ENCODE measurements at regions not wholly inside any gene's neighbourhood (a gene's known extent, or its start where the extent isn't known, plus 50 kb on each side); places are given as distances from the start of the nearest gene placed in this dataset.

DNA sequence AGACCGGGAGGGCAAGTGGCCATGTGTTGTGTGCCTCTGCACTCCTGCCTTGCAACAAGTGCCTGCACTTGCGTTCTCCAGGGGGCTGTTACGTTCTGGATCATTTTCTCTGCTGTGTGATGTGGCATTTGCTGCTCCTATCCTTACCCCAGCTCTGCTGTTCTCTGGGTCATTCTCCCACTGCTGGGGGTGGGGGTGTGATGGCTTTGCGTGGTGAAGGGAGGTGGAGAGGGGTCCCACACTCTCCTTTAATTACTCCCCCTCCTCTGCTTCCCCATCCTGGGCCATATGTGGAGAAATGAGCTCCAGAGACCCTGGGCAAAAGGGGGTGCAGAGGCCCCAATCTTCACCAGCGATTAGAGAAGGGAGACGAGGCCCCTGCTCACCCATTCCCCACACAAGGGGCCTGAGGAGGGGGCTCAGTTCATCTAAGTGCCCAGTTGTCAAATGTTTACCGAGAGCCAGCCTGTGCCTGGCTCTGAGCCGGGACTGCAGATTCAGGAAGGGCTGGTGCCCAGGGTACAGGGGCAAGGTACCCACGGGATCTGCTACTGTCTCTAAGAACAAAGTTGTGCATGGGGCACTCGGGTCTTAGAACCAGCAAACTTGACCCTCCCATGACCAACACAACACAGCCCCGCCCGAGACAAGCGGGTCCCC lies 355.4 kb downstream of the PTPRU start:
- ATAC-seq (no peak), FAIRE-seq (no peak), DNase-seq (ENCODE audit: low spot score) (no peak)
- BruUV-seq (replicated peaks): no TSS peak
- no peaks in the 10 kb centered on the region for H3K79me2 ChIP-seq (ENCODE audit: insufficient read depth, low read length)
- H3K9me3 ChIP-seq (ENCODE audit: low read length): no peaks in the 10 kb centered on the region
- no peaks in the 10 kb centered on the region; a peak in 2 of 5 replicates for H3K27me3 ChIP-seq (ENCODE audit: control insufficient read depth in 1 of 2, insufficient read depth in 2 of 2, low read length in 2 of 2)
- H3K36me3 ChIP-seq (replicated peaks in 1 of 2; ENCODE audit: control insufficient read depth in 1 of 2, insufficient read depth in 2 of 2, low read length in 2 of 2): no peaks in the 10 kb centered on the region
- WGBS (ENCODE audit: low lambda C conversion rate): 2% methylated on average over 6 of the region's 13 CpGs
- no peaks in the 10 kb centered on the region for H3K4me1 ChIP-seq (ENCODE audit: insufficient read depth, low read length)
- ChIA-PET CTCF (ENCODE audit: low intra/inter-chr PET ratio, low total read pairs) (no interaction called here), POLR2A (no interaction called here)
- intact Hi-C loops (cut with micrococcal nuclease; ENCODE audit: unreplicated experiment) (no loop called here), in situ Hi-C loops (cut with HindIII; ENCODE audit: extremely low pct_ligation_motif_present, low pct_unique_long_range_greater_than_20kb) (no loop called here)
- H3K9ac ChIP-seq (ENCODE audit: insufficient read depth, low read depth, low read length): no peak overlapping the region
- no peak overlapping the region for H3K4me2 ChIP-seq (ENCODE audit: low read depth, low read length)
- no peak overlapping the region for H3K27ac ChIP-seq (ENCODE audit: extremely low read length, insufficient read depth, low read length)
- no peak overlapping the region for H3K4me3 ChIP-seq (replicated peaks in 1 of 3; ENCODE audit: insufficient read depth in 1 of 3, low read depth in 2 of 3, low read length in 3 of 3)
- no peak for TF ChIP-seq TARDBP (CRISPR knock-in tag; IDR thresholded peaks at IDR 0.05)
- TF ChIP-seq, protein P1, sequence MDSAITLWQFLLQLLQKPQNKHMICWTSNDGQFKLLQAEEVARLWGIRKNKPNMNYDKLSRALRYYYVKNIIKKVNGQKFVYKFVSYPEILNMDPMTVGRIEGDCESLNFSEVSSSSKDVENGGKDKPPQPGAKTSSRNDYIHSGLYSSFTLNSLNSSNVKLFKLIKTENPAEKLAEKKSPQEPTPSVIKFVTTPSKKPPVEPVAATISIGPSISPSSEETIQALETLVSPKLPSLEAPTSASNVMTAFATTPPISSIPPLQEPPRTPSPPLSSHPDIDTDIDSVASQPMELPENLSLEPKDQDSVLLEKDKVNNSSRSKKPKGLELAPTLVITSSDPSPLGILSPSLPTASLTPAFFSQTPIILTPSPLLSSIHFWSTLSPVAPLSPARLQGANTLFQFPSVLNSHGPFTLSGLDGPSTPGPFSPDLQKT (CRISPR knock-in tag; IDR thresholded peaks at IDR 0.05; ENCODE audit: borderline replicate concordance): no peak
- TF ChIP-seq, protein P2, sequence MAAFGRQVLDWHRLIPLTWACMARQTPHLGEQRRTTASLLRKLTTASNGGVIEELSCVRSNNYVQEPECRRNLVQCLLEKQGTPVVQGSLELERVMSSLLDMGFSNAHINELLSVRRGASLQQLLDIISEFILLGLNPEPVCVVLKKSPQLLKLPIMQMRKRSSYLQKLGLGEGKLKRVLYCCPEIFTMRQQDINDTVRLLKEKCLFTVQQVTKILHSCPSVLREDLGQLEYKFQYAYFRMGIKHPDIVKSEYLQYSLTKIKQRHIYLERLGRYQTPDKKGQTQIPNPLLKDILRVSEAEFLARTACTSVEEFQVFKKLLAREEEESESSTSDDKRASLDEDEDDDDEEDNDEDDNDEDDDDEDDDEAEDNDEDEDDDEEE (CRISPR knock-in tag; IDR thresholded peaks at IDR 0.05): no peak
- no peak for TF ChIP-seq ATRX (CRISPR knock-in tag; IDR thresholded peaks at IDR 0.05; ENCODE audit: borderline replicate concordance)
- TF ChIP-seq, protein P3, sequence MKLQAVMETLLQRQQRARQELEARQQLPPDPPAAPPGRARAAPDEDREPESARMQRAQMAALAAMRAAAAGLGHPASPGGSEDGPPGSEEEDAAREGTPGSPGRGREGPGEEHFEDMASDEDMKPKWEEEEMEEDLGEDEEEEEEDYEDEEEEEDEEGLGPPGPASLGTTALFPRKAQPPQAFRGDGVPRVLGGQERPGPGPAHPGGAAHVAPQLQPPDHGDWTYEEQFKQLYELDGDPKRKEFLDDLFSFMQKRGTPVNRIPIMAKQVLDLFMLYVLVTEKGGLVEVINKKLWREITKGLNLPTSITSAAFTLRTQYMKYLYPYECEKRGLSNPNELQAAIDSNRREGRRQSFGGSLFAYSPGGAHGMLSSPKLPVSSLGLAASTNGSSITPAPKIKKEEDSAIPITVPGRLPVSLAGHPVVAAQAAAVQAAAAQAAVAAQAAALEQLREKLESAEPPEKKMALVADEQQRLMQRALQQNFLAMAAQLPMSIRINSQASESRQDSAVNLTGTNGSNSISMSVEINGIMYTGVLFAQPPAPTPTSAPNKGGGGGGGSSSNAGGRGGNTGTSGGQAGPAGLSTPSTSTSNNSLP (IDR thresholded peaks at IDR 0.05; ENCODE audit: low read depth, low read length): no peak
- TF ChIP-seq, protein P4, sequence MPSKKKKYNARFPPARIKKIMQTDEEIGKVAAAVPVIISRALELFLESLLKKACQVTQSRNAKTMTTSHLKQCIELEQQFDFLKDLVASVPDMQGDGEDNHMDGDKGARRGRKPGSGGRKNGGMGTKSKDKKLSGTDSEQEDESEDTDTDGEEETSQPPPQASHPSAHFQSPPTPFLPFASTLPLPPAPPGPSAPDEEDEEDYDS (CRISPR knock-in tag; IDR thresholded peaks at IDR 0.05): no peak
- H4K20me1 ChIP-seq (ENCODE audit: insufficient read depth, low read length): no peaks in the 10 kb centered on the region
- H2AFZ ChIP-seq (ENCODE audit: low read length): no peak overlapping the region
